ENCODE measurements at regions not wholly inside any gene's neighbourhood (a gene's known extent, or its start where the extent isn't known, plus 50 kb on each side); places are given as distances from the start of the nearest gene placed in this dataset.

- no peak overlapping the region for H3K4me2 ChIP-seq
- no peaks in the 10 kb centered on the region for H4K20me1 ChIP-seq (replicated peaks; ENCODE audit: insufficient read depth)
- H3K4me3 ChIP-seq, result no peak overlapping the region
- Mint-ChIP-seq H3K27me3 (ENCODE audit: insufficient read depth, low read depth, poor library complexity) (peaks cover 2% of the 10 kb centered on the region), H3K4me1 (peaks cover 3% of the 10 kb centered on the region; the same call in 1 of the 3 replicates), H3K4me3 (no peak overlapping the region), H3K36me3 (ENCODE audit: low read depth) (peaks cover 3% of the 10 kb centered on the region; the same call in 1 of the 3 replicates), H3K9me3 (peaks cover 4% of the 10 kb centered on the region; the same call in 1 of the 3 replicates), H3K27ac (no peak overlapping the region)
- H3K9me2 ChIP-seq (ENCODE audit: insufficient read depth), result peaks cover 12% of the 10 kb centered on the region; the same call in 1 of the 2 replicates
- no peak overlapping the region for H2AFZ ChIP-seq
- no peaks in the 10 kb centered on the region for H3K27me3 ChIP-seq (ENCODE audit: insufficient read depth)
- H3K4me1 ChIP-seq (ENCODE audit: insufficient read depth), result peaks cover under 1% of the 10 kb centered on the region; the same call in 1 of the 2 replicates
- DNase-seq (ENCODE audit: low spot score) (no peak), ATAC-seq (no peak)
- TF ChIP-seq JUNB (IDR thresholded peaks at IDR 0.05; ENCODE audit: unreplicated experiment) (no peak), EZH2phosphoT487 (IDR thresholded peaks at IDR 0.05; ENCODE audit: unreplicated experiment) (no peak), ZNF114 (CRISPR knock-in tag; IDR thresholded peaks at IDR 0.05) (no peak), ETS1 (IDR thresholded peaks at IDR 0.05) (no peak), STAT1 (IDR thresholded peaks at IDR 0.05; ENCODE audit: unreplicated experiment) (no peak), CTCF (conservative IDR thresholded peaks at IDR 0.05; ENCODE audit: low read depth in 2 of 2) (no peak), ZNF331 (CRISPR knock-in tag; IDR thresholded peaks at IDR 0.05; ENCODE audit: low read depth) (no peak), NANOG (IDR thresholded peaks at IDR 0.05; ENCODE audit: borderline replicate concordance) (no peak), EZH2 (IDR thresholded peaks at IDR 0.05; ENCODE audit: low read depth, unreplicated experiment) (no peak), CREB1 (CRISPR knock-in tag; IDR thresholded peaks at IDR 0.05; ENCODE audit: low read depth) (no peak), POLR2AphosphoS5 (IDR thresholded peaks at IDR 0.05; ENCODE audit: low read depth) (no peak), ZNF462 (CRISPR knock-in tag; IDR thresholded peaks at IDR 0.05) (no peak), REST (IDR thresholded peaks at IDR 0.05; ENCODE audit: unreplicated experiment) (no peak)
- H3K36me3 ChIP-seq (ENCODE audit: insufficient read depth), result no peaks in the 10 kb centered on the region
- H3K27ac ChIP-seq (ENCODE audit: low read depth), result no peak overlapping the region
- H3F3A ChIP-seq (replicated peaks; ENCODE audit: low read depth), result peaks cover 4% of the 10 kb centered on the region; the same call in 1 of the 2 replicates
- H3K79me2 ChIP-seq (replicated peaks; ENCODE audit: insufficient read depth), result no peaks in the 10 kb centered on the region
Observed at GRCh38 chr14:65819569-65819968, 407.0 kb downstream of the FUT8 start.
